ENCODE measurements at regions not wholly inside any gene's neighbourhood (a gene's known extent, or its start where the extent isn't known, plus 50 kb on each side); places are given as distances from the start of the nearest gene placed in this dataset.

- FAIRE-seq = no peak
These were observed 162.1 kb downstream of the ARL4C start for GRCh38 chr2:234334756-234335155.

GRCh38 chr2:234334151-234334550 lies 162.7 kb downstream of the ARL4C start:
- no peak for FAIRE-seq

DNA sequence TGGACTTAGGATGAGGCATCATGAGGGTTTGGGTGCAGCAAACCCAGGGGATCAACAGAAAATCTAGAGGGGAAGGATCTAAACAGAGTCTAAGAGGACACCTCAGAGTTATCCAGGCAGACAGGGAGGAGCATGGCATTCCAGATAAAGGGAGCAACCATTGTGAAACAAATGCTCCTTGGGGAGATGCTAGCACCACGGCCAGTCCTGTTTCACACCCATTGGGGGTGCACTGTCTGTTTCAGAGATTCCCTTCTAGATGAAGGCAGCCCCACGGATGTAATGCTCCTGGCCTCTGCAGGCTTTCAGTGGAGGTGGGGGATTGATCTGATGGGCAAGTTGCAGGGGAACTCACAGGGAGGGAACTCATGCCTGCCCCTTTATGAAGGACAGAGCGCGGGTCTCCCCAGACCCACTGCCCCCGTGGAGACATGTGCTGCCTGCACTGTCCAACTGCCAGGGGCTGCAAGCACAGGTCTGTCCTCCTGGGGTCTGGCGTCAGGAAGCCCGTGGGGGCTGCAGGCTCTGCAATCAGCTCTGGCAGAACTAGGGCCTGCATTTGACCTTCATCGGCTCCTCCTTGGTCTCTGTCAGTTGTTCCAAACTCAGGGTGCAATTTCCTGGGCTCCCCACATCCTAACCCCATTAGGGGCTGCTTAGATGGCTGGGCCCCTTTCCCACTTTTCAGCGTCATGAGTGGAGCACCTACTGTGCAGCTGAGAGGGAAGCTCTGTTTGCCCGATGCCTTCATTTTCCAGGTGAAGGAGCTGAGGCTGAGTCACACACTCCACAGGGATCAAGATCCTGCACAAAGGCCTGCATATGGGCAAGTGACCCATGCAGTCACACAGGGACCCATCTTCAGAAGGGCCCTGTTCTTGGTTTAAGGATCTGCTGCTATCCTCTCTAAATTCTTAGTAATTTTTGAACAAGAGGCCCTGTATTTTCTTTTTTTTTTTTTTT lies 163.4 kb downstream of the ARL4C start:
- no peak for FAIRE-seq

DNA sequence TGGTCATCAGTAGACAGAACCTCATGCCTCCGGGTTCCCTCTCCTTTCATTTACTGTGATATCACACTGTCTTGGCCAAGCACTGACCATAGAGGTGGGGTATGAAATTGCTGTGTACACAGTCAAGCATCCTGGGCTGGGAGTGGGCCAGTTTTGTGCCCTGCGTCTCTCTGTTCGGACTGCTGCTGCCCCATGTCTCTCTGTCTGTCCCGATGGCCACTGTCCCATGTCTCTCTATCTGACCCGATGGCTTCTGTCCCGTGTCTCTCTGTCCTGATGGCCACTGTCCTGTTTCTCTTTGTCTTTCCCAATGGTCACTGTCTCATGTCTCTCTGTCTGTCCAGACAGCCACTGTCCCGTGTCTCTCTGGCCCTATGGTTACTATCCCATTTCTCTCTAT lies 164.9 kb downstream of the ARL4C start:
- no peak for FAIRE-seq

DNA sequence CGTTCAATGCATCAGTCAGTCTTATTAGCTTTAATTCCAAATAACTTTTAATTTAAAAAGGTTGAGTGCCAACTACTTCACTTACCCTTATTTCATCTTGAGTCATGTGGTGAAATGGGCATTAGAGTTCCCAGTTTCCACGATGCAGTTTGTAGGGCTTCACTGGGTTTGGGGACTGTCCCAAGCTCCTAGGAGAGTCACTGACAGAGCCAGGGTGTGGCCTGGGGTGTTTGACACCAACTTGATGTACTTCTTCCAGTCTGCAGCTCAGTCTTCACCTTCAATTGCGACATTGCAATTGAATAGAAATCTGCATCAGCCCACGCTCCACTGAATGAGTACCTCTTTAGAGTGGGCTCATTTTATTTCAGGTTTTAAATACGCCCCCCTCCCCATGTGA lies 165.3 kb downstream of the ARL4C start:
- no peak for FAIRE-seq

DNA sequence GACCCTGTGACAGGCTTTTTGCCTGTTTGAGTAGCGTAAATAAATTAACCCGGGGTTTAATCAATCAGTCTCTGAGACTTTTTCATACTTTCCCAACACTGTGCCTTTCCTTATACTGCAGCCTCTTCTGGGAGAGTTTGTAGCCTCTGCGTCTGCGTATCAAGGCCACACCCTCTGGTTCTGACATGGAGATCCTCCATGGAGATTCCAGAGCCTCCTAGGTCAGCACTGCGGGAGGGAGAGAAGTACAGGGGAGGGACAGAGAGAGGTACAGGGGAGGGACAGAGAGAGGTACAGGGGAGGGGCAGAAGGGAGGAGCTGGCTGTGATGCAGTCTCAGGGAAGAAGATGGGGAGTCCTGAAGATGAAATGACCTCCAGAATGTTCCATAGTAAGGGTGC lies 166.0 kb downstream of the ARL4C start:
- FAIRE-seq = no peak

GRCh38 chr2:234329202-234329960 lies 167.5 kb downstream of the ARL4C start:
- FAIRE-seq = no peak

DNA sequence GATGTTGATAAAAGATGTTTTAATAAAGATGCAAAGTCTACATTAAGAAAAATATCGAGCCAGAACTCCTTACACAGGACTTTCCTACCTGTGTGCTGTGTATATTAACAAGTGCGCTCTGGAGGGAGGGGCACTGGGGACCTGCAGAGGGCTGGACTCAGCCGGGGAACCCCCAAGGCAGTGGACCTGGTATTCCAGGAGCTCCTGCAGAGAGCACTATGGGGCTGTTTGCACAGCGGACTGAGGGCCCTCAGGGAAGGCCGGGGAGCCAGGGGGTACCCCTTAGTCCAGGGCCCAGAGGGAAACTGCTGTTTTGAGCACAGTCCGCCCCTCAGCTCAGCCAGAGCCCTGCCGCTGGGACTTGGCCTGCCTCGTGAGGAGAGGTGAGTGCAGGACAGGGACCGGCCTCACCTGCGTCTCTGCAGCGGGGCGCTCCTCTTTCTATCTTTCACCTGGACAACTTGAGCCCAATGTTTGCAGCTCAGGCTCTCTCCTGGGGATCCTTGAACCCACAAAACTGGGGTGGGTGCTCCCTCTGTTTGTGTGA lies 168.4 kb downstream of the ARL4C start:
- FAIRE-seq = no peak

DNA sequence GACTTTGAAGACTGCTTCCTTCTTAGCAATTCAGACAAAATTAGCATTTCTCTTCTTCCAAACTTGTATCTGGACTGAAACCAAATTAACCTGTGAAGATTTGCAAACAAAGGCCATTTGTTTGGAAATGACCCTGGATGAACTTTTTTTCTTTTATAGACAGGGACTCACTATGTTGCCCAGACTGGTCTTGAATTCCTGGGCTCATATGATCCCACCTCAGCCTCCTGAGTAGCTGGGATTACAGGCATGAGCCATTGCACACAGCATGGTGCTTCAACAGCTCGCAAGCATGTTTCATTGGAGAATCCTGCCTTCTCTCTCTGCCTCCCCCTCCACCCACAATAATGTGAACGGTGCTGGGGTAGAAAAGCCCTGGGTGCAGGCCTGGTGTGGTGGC lies 170.2 kb downstream of the ARL4C start:
- no peak for FAIRE-seq

DNA sequence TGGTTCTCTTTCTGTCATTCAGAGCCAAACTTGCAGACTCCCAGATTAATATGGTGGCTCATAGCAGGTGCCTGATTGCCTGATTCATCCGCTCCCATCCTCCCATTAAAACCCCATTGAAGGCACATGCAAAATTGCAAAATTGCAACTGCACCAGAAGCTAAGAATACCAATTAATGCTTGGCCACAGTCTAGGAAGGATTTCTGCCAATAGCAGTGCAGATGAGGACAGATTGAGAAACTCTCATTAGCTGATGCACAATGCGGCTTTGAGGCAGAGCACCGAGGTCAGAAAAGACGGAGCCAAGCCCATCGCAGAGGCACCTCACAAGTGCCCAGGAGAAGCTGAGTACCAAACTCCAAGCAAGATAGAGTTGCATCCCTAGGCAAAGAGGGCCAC lies 172.8 kb downstream of the ARL4C start:
- FAIRE-seq = no peak

DNA sequence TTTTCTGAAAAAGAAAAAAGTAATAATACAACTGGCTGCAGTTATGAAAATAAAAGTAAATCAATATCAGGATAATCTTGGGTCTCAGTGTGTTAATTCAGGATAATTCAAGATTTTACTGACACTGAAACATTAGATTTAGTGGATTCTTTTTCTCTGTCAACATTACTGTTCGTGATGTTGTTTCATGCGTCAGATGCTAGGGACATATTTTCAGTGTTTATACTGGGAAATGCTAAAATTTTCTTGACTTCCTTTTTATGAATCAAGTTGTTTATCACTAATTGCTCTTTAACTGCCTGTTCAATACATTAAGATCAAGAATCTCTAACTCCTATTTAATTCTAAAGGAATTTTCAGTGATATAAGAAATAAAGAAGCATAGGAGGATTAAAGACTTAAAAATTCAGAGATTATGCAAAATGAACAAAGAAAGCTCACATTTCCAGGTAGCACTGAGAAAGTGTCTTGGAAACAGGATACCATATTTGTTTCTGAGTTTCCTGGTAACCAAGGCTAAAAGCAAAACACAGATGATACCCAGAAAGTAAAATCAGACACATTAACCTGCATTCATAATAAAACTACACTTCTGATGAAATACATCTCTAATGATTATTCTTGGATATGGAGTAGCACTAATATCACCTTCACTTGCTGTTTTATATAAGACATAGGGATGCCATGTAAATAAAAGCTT lies 174.0 kb downstream of the ARL4C start:
- no peak for FAIRE-seq

DNA sequence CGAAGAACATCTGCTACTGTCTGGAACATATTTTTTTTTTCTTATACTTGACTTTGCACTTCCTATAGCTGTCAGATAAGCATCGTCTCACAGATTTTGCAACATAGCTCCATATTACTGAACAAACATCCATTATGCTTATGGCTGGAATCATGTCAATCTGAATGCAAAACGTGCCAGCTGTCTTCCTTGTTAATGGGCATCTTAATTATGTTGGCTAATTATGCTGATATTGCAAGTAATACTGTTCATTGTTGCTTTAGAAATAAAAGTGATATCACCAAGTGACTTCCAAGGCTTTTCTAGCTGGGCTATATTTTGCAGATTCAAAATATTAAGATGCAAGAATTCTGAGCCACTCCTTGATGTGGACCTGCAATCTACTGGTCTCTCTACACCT lies 176.8 kb downstream of the ARL4C start:
- FAIRE-seq = no peak

- FAIRE-seq = no peak
These were observed 178.5 kb downstream of the ARL4C start for GRCh38 chr2:234318361-234318760.

GRCh38 chr2:234313558-234313957 lies 183.3 kb downstream of the ARL4C start:
- FAIRE-seq = no peak

DNA sequence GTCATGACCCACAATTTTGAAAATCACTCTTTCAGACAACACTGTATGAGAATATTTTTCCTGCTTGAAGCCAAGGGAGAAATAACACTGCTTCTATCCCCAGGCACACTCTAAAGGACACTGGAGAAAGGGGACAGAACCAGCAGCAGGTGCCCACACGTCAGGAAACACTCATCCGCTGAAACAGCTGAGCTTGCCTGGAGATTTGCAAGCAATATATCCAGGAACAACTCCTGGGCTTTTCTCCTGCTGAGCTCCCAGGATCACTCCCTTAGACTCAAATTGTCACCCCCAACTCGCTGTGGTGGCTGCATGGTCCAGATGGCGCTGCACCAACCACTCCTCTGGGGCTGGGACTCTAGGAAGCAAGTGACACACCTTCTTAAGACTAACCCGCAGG lies 186.7 kb downstream of the ARL4C start:
- FAIRE-seq = no peak

- no peak for FAIRE-seq
These were observed 187.4 kb downstream of the ARL4C start for GRCh38 chr2:234309431-234309830.

DNA sequence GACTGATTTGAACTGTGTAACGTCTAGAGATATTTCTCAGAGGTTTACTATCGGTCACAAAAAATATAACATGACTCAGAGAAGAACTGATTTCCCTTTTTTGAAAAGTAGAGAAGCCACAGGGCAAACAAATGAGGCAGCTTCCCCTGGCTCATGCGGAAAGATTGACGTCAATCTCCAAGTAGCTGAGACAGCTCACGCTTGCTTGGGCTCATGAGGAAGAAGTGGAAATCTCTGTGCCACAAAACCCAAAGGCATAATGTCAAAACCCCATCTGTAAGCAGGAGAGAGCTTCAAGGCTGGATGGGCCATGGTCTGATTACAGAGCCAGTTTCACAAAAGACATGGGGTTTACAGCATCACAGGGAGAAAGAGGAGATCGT lies 188.1 kb downstream of the ARL4C start:
- no peak for FAIRE-seq

DNA sequence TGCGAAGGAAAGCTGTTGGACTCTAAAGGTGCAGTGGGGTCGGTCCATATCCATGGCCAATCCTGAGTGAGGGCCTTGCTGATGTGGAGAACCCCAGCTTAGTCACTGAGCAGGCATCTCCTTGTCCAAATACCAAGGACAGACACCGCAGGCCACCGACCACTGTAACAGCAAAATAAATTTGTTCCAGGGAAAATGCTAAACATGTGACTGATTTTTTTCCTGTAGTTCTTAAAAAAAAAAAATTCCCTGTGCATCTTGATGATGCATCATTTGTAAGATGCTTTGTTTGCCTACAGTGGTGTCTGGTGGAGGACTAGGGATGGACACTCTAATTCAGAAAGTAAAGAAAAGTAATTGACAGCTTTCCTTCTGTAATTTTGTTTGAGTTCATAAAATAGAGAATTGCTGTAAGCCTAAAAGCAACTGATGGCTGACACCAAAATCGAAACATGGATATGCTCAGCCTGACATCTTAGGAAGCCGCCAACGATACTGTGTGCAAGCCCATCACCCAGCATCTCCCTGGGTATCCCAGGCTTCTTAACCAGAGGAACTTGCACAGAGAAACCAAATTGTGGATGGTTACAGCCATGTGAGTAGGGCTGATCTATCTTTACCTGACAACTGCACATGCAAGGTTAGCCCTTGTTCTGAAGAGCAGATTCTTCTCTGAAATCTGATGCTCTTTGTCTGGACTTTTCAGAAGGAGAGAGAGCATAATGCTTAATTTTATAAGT lies 188.6 kb downstream of the ARL4C start:
- FAIRE-seq = no peak

DNA sequence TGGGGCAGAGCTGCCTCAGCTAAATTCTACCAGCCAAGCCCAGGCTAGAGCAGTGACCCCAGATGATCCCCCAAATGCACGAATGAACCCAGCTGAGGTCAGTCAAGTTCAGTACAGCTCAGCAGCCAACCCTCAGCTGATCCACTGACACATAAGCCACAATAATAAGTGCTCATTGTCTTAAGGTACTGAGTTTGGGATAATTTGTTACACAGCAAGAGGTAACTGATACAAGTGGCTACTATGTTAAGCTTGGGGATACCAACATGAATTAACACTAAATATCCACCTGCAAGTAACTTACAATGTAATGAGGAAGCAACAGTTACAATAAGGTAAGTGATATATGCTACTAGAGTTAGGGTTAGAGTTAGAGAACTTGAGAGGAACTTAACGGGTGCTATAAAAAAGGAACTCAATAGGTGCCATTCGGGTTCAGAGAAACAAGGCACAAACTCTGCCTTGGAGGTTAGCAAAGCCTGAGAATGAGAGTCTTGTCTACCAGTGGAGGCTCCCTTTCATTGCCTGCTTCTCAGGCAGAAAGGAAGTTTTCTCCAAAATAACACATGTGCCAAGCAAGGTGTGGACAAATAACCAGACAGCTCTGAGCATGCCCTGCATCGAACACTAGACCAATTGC lies 189.4 kb downstream of the ARL4C start:
- no peak for FAIRE-seq

DNA sequence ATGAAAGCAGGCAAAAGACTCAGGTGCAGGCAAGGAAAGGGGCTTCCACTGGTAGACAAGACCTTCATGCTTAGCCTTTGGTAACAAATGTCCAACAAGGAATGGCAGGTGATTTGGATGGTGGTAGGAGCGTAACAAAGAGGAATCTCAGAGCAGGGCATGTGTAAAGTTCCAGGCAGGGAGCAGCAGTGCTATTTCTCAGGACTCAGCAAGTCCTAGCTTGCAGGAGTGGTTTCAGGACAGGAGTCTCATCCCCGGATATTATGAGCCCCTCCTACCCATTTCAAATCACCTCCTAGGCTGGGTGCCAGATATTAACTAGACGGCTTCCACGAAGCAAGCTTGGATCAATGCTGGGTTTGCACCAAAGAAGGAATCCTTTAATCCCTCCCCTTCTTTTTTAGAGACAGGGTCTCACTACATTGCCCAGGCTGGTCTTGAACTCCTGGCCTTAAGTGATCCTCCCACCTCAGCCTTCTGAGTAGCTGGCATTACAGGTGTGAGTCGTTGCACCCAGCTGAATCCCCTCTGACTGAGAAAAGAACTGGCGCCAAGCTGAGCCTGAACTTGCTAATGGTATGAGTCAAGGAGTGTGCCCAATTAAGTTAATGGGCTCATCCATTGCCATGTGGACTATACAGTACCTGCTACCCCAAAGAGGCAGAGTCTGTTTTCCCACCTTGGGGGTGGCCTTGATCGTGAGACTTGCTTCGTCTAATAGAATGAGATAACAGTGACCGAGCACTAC lies 190.3 kb downstream of the ARL4C start:
- no peak for FAIRE-seq

GRCh38 chr2:234305846-234306245 lies 191.0 kb downstream of the ARL4C start:
- no peak for FAIRE-seq

All from G401.6 (cell line).